Right renal pelvis (tissue), 4 donors: ENCODE measurements at regions not wholly inside any gene's neighbourhood (a gene's known extent, or its start where the extent isn't known, plus 50 kb on each side); places are given as distances from the start of the nearest gene placed in this dataset.
"Not testable (repeated sequence)": the region's sequence is repeated elsewhere in the genome, so short reads cannot be mapped to it uniquely, and the experiment has no call there.

ENCODE experiments used
- DNase-seq, 4 donors: peaks; one replicate each; pipeline ENCODE4 v3.0.0-alpha.2; 2013; ENCODE audit warnings: low read depth in 4 of 4, low spot score in 3 of 4, missing footprints in 1 of 4

DNA sequence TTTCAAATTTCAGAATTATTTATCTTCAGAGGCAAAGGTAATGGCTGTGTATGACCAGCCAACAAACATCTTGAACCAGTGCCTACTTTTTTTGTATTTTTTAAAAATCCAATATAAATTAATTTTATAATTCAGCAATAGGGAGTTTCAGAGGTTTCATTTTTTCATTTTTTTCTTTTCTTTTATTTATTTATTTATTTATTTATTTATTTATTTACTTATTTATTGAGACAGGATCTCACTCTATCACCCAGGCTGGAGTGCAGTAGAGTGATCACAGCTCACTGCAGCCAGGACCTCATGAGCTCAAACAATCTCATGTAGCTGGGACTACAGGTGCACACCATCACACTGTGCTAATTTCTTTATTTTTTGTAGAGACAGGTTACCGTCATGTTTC, 250.5 kb downstream of the TMEM47 start:
- no peak for DNase-seq

DNA sequence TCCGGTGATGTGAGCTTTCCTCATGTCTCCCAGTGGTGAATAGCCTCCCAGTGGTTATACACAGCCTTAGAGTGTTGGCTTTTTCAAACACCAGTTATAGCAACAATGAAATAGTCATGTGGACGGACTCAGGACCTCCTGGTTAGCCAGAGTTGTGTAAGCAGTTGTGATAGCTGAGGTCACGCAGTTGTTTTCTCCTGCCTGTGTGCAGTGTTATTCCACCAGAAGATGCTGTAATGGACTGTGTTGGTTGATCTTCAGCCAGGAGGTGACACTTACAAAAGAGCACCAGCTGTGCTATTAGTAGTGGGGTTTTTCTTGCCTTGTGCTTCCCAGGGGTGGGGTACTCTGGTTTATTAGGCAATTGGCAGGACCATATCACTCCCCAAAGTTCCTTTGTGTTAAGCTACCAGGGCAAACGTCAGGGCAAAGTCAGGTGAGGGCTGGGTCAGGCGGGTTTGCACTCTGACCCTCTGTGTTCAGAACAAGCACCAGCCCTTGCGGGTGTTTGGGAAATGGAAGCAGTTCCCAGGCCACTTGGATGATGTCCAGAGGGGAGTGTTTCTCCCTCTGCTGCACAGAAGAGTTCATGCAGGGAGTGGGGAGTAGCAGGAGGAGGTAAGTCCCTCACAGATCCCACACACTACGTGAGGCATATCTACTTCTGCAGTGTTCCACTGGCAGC, 252.6 kb downstream of the TMEM47 start:
- no peak for DNase-seq

DNA sequence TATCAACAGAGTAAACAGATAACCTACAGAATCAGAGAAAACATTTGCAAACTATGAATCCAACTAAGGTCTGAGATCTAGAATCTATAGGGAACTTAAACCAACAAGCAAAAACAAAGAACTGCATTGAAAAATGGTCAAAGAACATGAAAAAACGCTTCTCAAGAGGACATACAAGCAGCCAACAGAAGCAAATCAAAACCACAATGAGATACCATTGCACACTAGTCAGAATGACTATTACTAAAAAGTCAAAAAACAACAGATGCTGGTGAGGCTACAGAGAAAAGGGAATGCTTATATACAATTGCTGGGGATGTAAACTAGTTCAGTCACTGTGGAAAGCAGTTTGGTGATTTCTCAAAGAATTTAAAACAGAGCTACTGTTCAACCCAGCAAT, 255.7 kb downstream of the TMEM47 start:
- DNase-seq: no peak

GRCh38 chrX:34382416-34382815, 250.3 kb upstream of the FAM47A start:
- no peak for DNase-seq

GRCh38 chrX:34381241-34381640, 249.1 kb upstream of the FAM47A start:
- DNase-seq: no peak

GRCh38 chrX:34379891-34380290, 247.8 kb upstream of the FAM47A start:
- DNase-seq: no peak

- DNase-seq: no peak
These were observed 245.5 kb upstream of the FAM47A start for GRCh38 chrX:34377645-34378044.

DNA sequence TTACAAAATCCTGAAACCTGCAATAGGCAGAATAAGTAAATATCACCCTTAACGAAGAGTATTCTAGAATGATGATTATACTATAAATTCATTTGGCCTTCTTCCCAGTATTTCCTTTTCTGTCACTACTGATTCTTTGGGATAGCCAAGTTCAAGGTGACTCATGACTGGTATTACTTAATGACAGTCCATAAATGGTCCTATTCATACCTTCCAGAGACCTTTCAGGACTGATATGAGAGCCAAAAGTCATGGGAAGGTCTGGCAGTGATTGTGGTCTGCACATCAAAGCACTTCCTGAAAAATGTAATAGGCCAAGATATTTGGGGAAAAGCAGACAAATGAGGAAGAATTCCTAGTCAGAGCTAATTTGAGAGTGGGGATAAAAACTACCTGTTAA, 239.6 kb upstream of the FAM47A start:
- DNase-seq: no peak

DNA sequence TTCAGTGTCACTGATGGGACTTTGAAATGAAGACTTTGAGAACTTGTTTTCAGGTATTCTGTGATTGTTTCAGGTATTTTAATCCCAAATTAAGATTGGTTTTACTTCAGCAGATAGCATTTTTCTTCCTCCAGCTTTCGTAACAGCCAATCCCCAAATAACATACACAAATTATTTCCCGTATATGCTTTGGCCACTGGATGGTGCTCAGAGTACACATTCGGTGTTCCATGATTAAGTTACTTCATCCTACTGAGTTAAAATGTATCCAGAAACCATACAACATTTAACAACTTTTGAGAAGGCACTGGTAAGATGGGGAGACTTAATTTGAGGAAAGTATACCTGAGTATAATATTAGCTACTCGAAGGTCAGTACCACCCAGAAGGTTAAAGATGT, 233.4 kb upstream of the FAM47A start:
- peak in 3 of 4 donors; percentile 1 to 7 (median 3) for DNase-seq

- DNase-seq: no peak
These were observed 218.6 kb upstream of the FAM47A start for GRCh38 chrX:34350561-34351335.

GRCh38 chrX:34343001-34343400, 210.9 kb upstream of the FAM47A start:
- no peak for DNase-seq

- no peak for DNase-seq
These were observed 209.7 kb upstream of the FAM47A start for GRCh38 chrX:34341814-34342213.

- DNase-seq: no peak
These were observed 209.1 kb upstream of the FAM47A start for GRCh38 chrX:34341258-34341657.

DNA sequence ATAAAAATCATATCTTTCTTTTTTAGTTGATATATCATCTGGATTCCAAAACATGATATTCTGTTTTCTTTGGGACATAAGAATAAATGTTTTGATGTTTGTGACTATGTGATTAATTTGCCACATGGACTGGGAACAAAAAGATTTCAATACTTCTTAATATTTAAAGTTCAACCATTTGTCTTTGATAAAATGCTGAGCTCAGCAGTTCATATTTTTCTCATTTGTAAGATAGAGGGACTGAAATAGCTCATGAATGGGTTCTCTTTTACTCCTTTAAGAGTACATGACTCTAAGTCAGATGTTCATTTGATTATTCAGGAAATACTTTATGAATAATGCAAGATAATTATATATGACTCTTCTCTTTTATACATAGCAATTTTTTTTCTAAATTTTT, 205.9 kb upstream of the FAM47A start:
- no peak for DNase-seq

- not testable (repeated sequence) for DNase-seq
These were observed 203.3 kb upstream of the FAM47A start for GRCh38 chrX:34335376-34335775.

- DNase-seq: no peak
These were observed 200.2 kb upstream of the FAM47A start for GRCh38 chrX:34332334-34332733.

GRCh38 chrX:34325460-34325859, 193.3 kb upstream of the FAM47A start:
- DNase-seq: no peak

- not testable (repeated sequence) for DNase-seq
These were observed 188.3 kb upstream of the FAM47A start for GRCh38 chrX:34320424-34320823.

- DNase-seq: peak in 2 of 4 donors; percentile 4 to 18
These were observed 168.8 kb upstream of the FAM47A start for GRCh38 chrX:34300871-34301270.

DNA sequence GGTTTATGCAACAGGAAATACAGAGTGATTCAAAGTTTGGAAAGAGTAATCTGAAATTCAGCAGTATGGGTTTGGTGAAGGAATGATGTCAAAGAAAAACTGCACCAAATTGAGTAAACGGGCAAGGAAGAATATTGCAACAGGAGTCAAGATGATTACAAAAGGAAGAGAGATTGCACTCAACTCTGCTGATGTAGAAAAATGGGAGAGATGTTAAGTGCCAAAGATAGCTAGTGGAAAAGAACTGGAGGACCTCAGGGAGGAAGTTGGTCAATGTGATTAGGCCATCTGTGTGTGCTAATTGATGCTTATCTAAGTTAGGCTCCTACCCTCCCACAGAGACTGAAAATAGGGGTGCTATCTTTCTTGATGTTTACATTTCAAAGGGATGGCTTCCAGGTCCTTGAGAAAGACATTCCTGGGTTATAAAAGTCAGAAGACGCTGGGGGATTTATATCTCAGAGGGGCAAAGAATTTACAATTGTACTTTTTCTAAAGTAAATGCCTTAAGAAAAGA, 167.4 kb upstream of the FAM47A start:
- DNase-seq: no peak

DNA sequence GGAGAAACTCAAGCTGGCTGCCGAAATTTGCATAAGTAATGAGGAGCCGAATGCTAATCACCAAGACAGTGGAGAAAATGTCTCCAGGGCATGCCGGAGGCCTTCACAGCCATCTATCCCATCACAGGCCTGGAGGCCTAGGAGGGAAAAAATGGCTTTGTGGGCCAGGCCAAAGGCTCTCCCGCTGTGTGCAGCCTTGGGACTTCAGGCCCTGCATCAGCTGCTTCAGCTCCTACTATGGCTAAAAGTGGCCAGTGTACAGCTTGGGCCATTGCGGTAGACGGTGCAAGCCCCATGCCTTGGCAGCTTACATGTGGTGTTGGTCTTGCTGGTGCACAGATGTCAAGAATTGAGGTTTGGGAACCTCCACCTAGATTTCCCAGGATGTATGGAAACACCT, 162.6 kb upstream of the FAM47A start:
- no peak for DNase-seq

GRCh38 chrX:34288782-34289181, 156.7 kb upstream of the FAM47A start:
- DNase-seq: no peak
